HG03432 (cell line): ENCODE measurements at regions not wholly inside any gene's neighbourhood (a gene's known extent, or its start where the extent isn't known, plus 50 kb on each side); places are given as distances from the start of the nearest gene placed in this dataset.

Experiments
- ATAC-seq: cut with Tn5 transposase; IDR thresholded peaks from one replicate; pipeline ENCODE4 v1.9.1; 2021; ENCODE audit warnings: mild to moderate bottlenecking, moderate library complexity; ENCODE audit not compliant: unreplicated experiment

- ATAC-seq, result no peak
These were observed 156.3 kb upstream of the EPHA7 start for GRCh38 chr6:93575495-93576267.

- no peak for ATAC-seq
These were observed 154.9 kb upstream of the EPHA7 start for GRCh38 chr6:93574299-93574698.

DNA sequence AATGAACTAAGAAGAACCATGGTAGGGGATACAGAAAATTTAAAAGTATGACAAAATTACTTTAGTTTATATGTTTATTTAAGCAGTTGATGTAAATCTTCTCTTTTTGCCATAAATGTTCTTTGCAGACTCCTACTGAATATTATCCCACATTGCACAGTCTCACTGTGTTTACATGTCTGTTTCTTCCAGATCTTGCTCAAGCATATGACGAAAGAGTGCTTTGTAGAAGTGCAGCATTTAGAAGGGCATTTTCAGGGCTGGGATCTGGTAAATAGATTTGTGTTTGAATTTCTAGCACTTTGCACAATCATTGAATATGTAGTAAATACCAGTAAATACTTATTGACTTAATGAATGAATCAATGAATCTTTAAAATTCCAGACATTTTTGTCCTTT lies 152.0 kb upstream of the EPHA7 start:
- ATAC-seq, result no peak

- no peak for ATAC-seq
These were observed 148.8 kb upstream of the EPHA7 start for GRCh38 chr6:93568169-93568568.

GRCh38 chr6:93567164-93567563 lies 147.8 kb upstream of the EPHA7 start:
- no peak for ATAC-seq

- no peak for ATAC-seq
These were observed 146.9 kb upstream of the EPHA7 start for GRCh38 chr6:93566285-93566684.

- ATAC-seq, result no peak
These were observed 143.2 kb upstream of the EPHA7 start for GRCh38 chr6:93562582-93562981.

- ATAC-seq, result no peak
These were observed 135.9 kb upstream of the EPHA7 start for GRCh38 chr6:93555292-93555691.

GRCh38 chr6:93554018-93554417 lies 134.7 kb upstream of the EPHA7 start:
- ATAC-seq, result no peak

GRCh38 chr6:93550551-93551276 lies 131.4 kb upstream of the EPHA7 start:
- ATAC-seq, result no peak

- ATAC-seq, result no peak
These were observed 130.5 kb upstream of the EPHA7 start for GRCh38 chr6:93549868-93550267.

GRCh38 chr6:93524671-93525451 lies 105.5 kb upstream of the EPHA7 start:
- no peak for ATAC-seq

- ATAC-seq, result no peak
These were observed 104.0 kb upstream of the EPHA7 start for GRCh38 chr6:93523365-93523764.

DNA sequence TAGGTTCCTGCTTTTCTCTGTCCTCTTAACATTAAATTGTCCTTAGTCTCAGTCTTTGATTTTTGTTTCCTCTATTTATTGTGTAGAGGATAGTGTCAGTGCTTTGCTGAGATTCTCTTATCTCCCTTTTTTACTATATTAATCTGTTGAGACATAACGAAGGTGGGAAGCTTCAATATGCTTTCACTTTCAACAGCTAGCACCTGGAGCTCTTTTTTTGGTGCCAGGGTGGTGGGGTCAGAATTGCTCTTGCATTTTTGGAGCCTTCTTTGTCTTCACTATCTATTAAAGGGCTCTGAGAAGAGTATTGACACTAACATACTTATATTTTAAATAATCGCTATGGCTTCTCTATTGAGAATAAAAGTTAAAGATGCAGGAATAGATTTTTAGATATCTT lies 97.1 kb upstream of the EPHA7 start:
- ATAC-seq, result no peak

DNA sequence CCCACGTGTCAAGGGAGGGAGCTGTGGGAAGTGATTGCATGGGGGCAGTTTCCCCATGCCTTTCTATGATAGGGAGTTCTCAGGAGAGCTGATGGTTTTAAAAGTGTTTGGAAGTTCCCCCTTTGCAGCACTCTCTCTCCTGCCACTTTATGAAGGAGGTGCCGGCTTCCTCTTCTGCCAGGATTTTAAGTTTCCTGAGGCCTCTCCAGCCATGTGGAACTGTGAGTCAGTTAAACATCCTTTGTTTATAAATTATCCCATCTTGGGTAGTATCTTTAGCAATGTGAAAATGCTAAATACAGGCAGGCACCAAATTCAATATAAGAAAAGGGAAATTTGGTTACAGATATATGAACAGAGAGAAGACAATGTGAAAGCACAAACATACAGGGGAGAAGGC lies 96.4 kb upstream of the EPHA7 start:
- ATAC-seq, result no peak

DNA sequence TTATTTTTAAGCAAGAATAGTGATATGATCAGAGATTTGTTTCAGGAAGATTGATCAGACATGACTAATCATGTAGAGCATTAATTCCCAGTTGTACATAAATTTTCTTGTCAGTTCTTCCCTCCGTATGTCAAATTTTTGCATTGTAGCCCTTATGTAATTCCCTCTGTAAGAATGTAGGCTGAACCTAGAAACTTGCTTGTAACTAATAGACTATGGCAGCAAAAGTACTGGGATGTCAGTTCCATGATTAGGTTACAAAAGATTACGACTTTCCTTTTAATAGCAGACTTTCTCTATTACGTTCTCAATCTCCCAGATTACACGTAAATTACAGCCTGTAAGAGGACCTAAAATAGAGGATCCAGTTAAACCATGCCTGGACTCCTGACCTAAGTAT lies 79.4 kb upstream of the EPHA7 start:
- ATAC-seq, result no peak

GRCh38 chr6:93496548-93496947 lies 77.2 kb upstream of the EPHA7 start:
- no peak for ATAC-seq

- no peak for ATAC-seq
These were observed 74.7 kb upstream of the EPHA7 start for GRCh38 chr6:93494057-93494456.

GRCh38 chr6:93474733-93475179 lies 55.4 kb upstream of the EPHA7 start:
- no peak for ATAC-seq

DNA sequence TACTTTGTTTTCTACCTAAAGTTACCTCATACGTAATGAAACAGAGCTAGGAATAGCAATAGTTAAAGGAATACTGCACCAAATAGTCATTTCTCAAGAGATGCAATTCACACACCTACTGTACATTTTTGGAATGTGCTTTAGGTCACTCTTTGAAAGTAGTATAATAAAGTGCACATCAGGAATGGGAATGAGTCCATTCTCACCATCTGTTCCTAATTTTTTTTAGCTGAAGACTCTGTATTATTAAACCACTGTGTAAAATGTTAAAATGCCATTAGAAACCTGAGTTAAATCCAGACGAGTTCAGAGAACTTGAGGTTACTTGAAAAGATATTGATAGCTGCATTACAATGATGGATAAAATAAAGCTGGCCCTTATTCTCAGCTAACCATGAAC lies 51.9 kb upstream of the EPHA7 start:
- ATAC-seq, result no peak
